ENCODE measurements at regions not wholly inside any gene's neighbourhood (a gene's known extent, or its start where the extent isn't known, plus 50 kb on each side); places are given as distances from the start of the nearest gene placed in this dataset.
"Not testable (repeated sequence)": the region's sequence is repeated elsewhere in the genome, so short reads cannot be mapped to it uniquely, and the experiment has no call there.

GRCh38 chr6:141562851-141563763 is 569.6 kb upstream of the GJE1 start:
- DNase-seq (ENCODE audit: low read depth) = peak; percentile 75

GRCh38 chr6:141562186-141562811 is 570.4 kb upstream of the GJE1 start:
- no peak for DNase-seq (ENCODE audit: low read depth)

- DNase-seq (ENCODE audit: low read depth) = no peak
Measured at GRCh38 chr6:141561154-141561553, 571.6 kb upstream of the GJE1 start.

GRCh38 chr6:141552463-141552862 is 580.3 kb upstream of the GJE1 start:
- no peak for DNase-seq (ENCODE audit: low read depth)

- DNase-seq (ENCODE audit: low read depth) = no peak
Measured at GRCh38 chr6:141552031-141552430, 580.7 kb upstream of the GJE1 start.

- no peak for DNase-seq (ENCODE audit: low read depth)
Measured at GRCh38 chr6:141551318-141551717, 581.4 kb upstream of the GJE1 start.

- no peak for DNase-seq (ENCODE audit: low read depth)
Measured at GRCh38 chr6:141550471-141550870, 582.3 kb upstream of the GJE1 start.

GRCh38 chr6:141548966-141549365 is 583.8 kb upstream of the GJE1 start:
- no peak for DNase-seq (ENCODE audit: low read depth)

GRCh38 chr6:141541581-141542324 is 591.0 kb upstream of the GJE1 start:
- no peak for DNase-seq (ENCODE audit: low read depth)

GRCh38 chr6:141540207-141540606 is 592.5 kb upstream of the GJE1 start:
- DNase-seq (ENCODE audit: low read depth) = no peak

GRCh38 chr6:141539617-141540016 is 593.1 kb upstream of the GJE1 start:
- no peak for DNase-seq (ENCODE audit: low read depth)

GRCh38 chr6:141532211-141532610 is 600.5 kb upstream of the GJE1 start:
- DNase-seq (ENCODE audit: low read depth) = no peak

GRCh38 chr6:141531040-141531439 is 601.7 kb upstream of the GJE1 start:
- DNase-seq (ENCODE audit: low read depth) = no peak

- DNase-seq (ENCODE audit: low read depth) = no peak
Measured at GRCh38 chr6:141528596-141528995, 604.1 kb upstream of the GJE1 start.

GRCh38 chr6:141526985-141527384 is 605.7 kb upstream of the GJE1 start:
- no peak for DNase-seq (ENCODE audit: low read depth)

GRCh38 chr6:141521440-141521839 is 611.3 kb upstream of the GJE1 start:
- no peak for DNase-seq (ENCODE audit: low read depth)

GRCh38 chr6:141513830-141514229 is 618.9 kb upstream of the GJE1 start:
- no peak for DNase-seq (ENCODE audit: low read depth)

- no peak for DNase-seq (ENCODE audit: low read depth)
Measured at GRCh38 chr6:141510803-141511202, 621.9 kb upstream of the GJE1 start.

- not testable (repeated sequence) for DNase-seq (ENCODE audit: low read depth)
Measured at GRCh38 chr6:141506062-141506461, 626.7 kb upstream of the GJE1 start.

- DNase-seq (ENCODE audit: low read depth) = not testable (repeated sequence)
Measured at GRCh38 chr6:141504318-141504717, 628.4 kb upstream of the GJE1 start.

GRCh38 chr6:141501616-141502015 is 631.1 kb upstream of the GJE1 start:
- no peak for DNase-seq (ENCODE audit: low read depth)

GRCh38 chr6:141498977-141499376 is 633.7 kb upstream of the GJE1 start:
- no peak for DNase-seq (ENCODE audit: low read depth)
